ENCODE measurements at regions not wholly inside any gene's neighbourhood (a gene's known extent, or its start where the extent isn't known, plus 50 kb on each side); places are given as distances from the start of the nearest gene placed in this dataset.

- no peak for TF ChIP-seq MEF2A (IDR thresholded peaks at IDR 0.05; ENCODE audit: borderline replicate concordance, low read depth)
- TF ChIP-seq RCOR1 (IDR thresholded peaks at IDR 0.05; ENCODE audit: low read length), result no peak
- TF ChIP-seq NFIC (IDR thresholded peaks at IDR 0.05; ENCODE audit: borderline replicate concordance), result no peak
- TF ChIP-seq FOSL2 (IDR thresholded peaks at IDR 0.05; ENCODE audit: borderline replicate concordance, low read depth), result no peak
- no peak for TF ChIP-seq ZBTB33 (IDR thresholded peaks at IDR 0.05; ENCODE audit: borderline replicate concordance, low read depth)
- TF ChIP-seq NRF1 (IDR thresholded peaks at IDR 0.05; ENCODE audit: low read depth, low read length), result no peak
- no peak for TF ChIP-seq GABPA (IDR thresholded peaks at IDR 0.05; ENCODE audit: low read depth)
- TF ChIP-seq TCF12 (IDR thresholded peaks at IDR 0.05), result no peak
- no peak for TF ChIP-seq SMC3 (IDR thresholded peaks at IDR 0.05; ENCODE audit: low read depth, low read length)
- no peak for TF ChIP-seq MXI1 (IDR thresholded peaks at IDR 0.05; ENCODE audit: low read depth, low read length)
- no peak for TF ChIP-seq MAX (IDR thresholded peaks at IDR 0.05; ENCODE audit: low read depth)
- no peak for TF ChIP-seq YY1 (IDR thresholded peaks at IDR 0.05; ENCODE audit: low read depth)
- no peak for TF ChIP-seq EP300 (IDR thresholded peaks at IDR 0.05; ENCODE audit: borderline replicate concordance in 1 of 2, low read depth in 1 of 2, low read length in 1 of 2)
- TF ChIP-seq REST (IDR thresholded peaks at IDR 0.05; ENCODE audit: low read depth, low read length), result no peak
- TF ChIP-seq IRF3 (IDR thresholded peaks at IDR 0.05; ENCODE audit: low read depth, low read length), result no peak
- 28% methylated on average over 1 of the region's 1 CpG for WGBS (ENCODE audit: low lambda C conversion rate)
- Histone ChIP-seq H3K4me3 (ENCODE audit: low read depth in 2 of 2, low read length in 1 of 2) (no peak overlapping the region), H3K4me2 (no peak overlapping the region), H3K36me3 (replicated peaks in 1 of 2; ENCODE audit: control insufficient read depth in 1 of 2, insufficient read depth in 2 of 2, low read length in 1 of 2) (peaks cover 0 to 3% of the 10 kb centered on the region in 2 experiments), H2AFZ (ENCODE audit: low read depth) (no peak overlapping the region), H3K79me2 (ENCODE audit: insufficient read depth) (no peaks in the 10 kb centered on the region), H3K9me2 (no peaks in the 10 kb centered on the region), H3K9ac (no peak overlapping the region), H3K4me1 (ENCODE audit: control insufficient read depth in 1 of 2, insufficient read depth in 2 of 2, low read depth in 1 of 2, low read length in 1 of 2) (no peaks in the 10 kb centered on the region), H3K27me3 (ENCODE audit: insufficient read depth) (no peaks in the 10 kb centered on the region), H3K27ac (ENCODE audit: low read depth in 2 of 2, low read length in 1 of 2) (no peak overlapping the region), H4K20me1 (ENCODE audit: insufficient read depth) (no peaks in the 10 kb centered on the region), H3F3A (replicated peaks; ENCODE audit: insufficient read depth) (no peaks in the 10 kb centered on the region), H3K9me3 (no peaks in the 10 kb centered on the region)
- ChIA-PET POLR2A (no interaction called here), CTCF (no interaction called here)
- no peak for DNase-seq
Measured at GRCh38 chr5:10891193-10891592, 130.2 kb upstream of the DAP start.

All from SK-N-SH (cell line).